ENCODE measurements at regions not wholly inside any gene's neighbourhood (a gene's known extent, or its start where the extent isn't known, plus 50 kb on each side); places are given as distances from the start of the nearest gene placed in this dataset.

GRCh38 chr9:109681301-109681700 lies 98.7 kb upstream of the PALM2AKAP2 start:
- TF ChIP-seq POLR2A (IDR thresholded peaks at IDR 0.05), result no peak
- Histone ChIP-seq H3K27ac (no peak overlapping the region), H3K27me3 (peaks cover 10% of the 10 kb centered on the region), H3K4me1 (replicated peaks in 1 of 2) (no peaks in the 10 kb centered on the region), H3K36me3 (replicated peaks in 1 of 2) (no peaks in the 10 kb centered on the region), H3K4me3 (no peak overlapping the region), H3K9me3 (replicated peaks in 1 of 3) (no peaks in the 10 kb centered on the region)
- DNase-seq, result no peak
- WGBS, 4 donors, result 72 to 81% (median 75%) methylated on average over 2 of the region's 2 CpGs
- intact Hi-C loops (cut with DNase I), result no loop called here

- no peaks in the 10 kb centered on the region for H3K4me1 ChIP-seq (replicated peaks in 1 of 2)
- TF ChIP-seq POLR2A (IDR thresholded peaks at IDR 0.05), result no peak
- DNase-seq, result no peak
- no peak overlapping the region for H3K27ac ChIP-seq
- intact Hi-C loops (cut with DNase I), result no loop called here
- H3K4me3 ChIP-seq, result no peak overlapping the region
- H3K27me3 ChIP-seq, result peaks cover 10% of the 10 kb centered on the region
- 62 to 87% (median 71%) methylated on average over 1 of the region's 1 CpG for WGBS, 4 donors
- H3K9me3 ChIP-seq (replicated peaks in 1 of 3), result no peaks in the 10 kb centered on the region
- H3K36me3 ChIP-seq (replicated peaks in 1 of 2), result no peaks in the 10 kb centered on the region
Observed at GRCh38 chr9:109682227-109682626, 97.8 kb upstream of the PALM2AKAP2 start.

GRCh38 chr9:109683521-109683920 lies 96.5 kb upstream of the PALM2AKAP2 start:
- H3K27ac ChIP-seq, result no peak overlapping the region

GRCh38 chr9:109689701-109690100 lies 90.3 kb upstream of the PALM2AKAP2 start:
- WGBS, 4 donors, result 69 to 75% (median 72%) methylated on average over 3 of the region's 3 CpGs
- intact Hi-C loops (cut with DNase I), result no loop called here
- TF ChIP-seq POLR2A (IDR thresholded peaks at IDR 0.05) (no peak), CTCF (IDR thresholded peaks at IDR 0.05) (no peak)

More at GRCh38 chr9:109683521-109683920, 96.5 kb upstream of the PALM2AKAP2 start:
- Histone ChIP-seq H3K9me3 (replicated peaks in 1 of 3) (no peaks in the 10 kb centered on the region), H3K4me1 (replicated peaks in 1 of 2) (no peaks in the 10 kb centered on the region), H3K36me3 (replicated peaks in 1 of 2) (no peaks in the 10 kb centered on the region), H3K27me3 (peaks cover 9% of the 10 kb centered on the region), H3K4me3 (no peak overlapping the region)
- DNase-seq, result no peak
- TF ChIP-seq CTCF (IDR thresholded peaks at IDR 0.05), result no peak
- TF ChIP-seq POLR2A (IDR thresholded peaks at IDR 0.05), result no peak
- 58 to 81% (median 71%) methylated on average over 3 of the region's 3 CpGs for WGBS, 4 donors
- intact Hi-C loops (cut with DNase I), result no loop called here

GRCh38 chr9:109699019-109699418 lies 81.0 kb upstream of the PALM2AKAP2 start:
- 29 to 52% (median 44%) methylated on average over 2 of the region's 2 CpGs for WGBS, 4 donors
- no peak overlapping the region for H3K27ac ChIP-seq
- H3K9me3 ChIP-seq (replicated peaks in 1 of 3), result no peaks in the 10 kb centered on the region
- intact Hi-C loops (cut with DNase I), result no loop called here
- H3K27me3 ChIP-seq, result peaks cover 3% of the 10 kb centered on the region
- no peak for DNase-seq
- no peaks in the 10 kb centered on the region for H3K36me3 ChIP-seq (replicated peaks in 1 of 2)
- H3K4me1 ChIP-seq (replicated peaks in 1 of 2), result no peaks in the 10 kb centered on the region
- TF ChIP-seq CTCF (IDR thresholded peaks at IDR 0.05) (no peak), POLR2A (IDR thresholded peaks at IDR 0.05) (no peak)
- no peak overlapping the region for H3K4me3 ChIP-seq

More at GRCh38 chr9:109689701-109690100, 90.3 kb upstream of the PALM2AKAP2 start:
- no peaks in the 10 kb centered on the region for H3K27me3 ChIP-seq
- no peaks in the 10 kb centered on the region for H3K4me1 ChIP-seq (replicated peaks in 1 of 2)
- no peaks in the 10 kb centered on the region for H3K9me3 ChIP-seq (replicated peaks in 1 of 3)
- no peak for DNase-seq
- H3K36me3 ChIP-seq (replicated peaks in 1 of 2), result no peaks in the 10 kb centered on the region
- H3K4me3 ChIP-seq, result no peak overlapping the region
- no peak overlapping the region for H3K27ac ChIP-seq
